NCI-H2107 (cell line): ENCODE measurements at regions not wholly inside any gene's neighbourhood (a gene's known extent, or its start where the extent isn't known, plus 50 kb on each side); places are given as distances from the start of the nearest gene placed in this dataset.
"Not testable (repeated sequence)": the region's sequence is repeated elsewhere in the genome, so short reads cannot be mapped to it uniquely, and the experiment has no call there.

Experiments
- DNase-seq: peaks from one replicate; lab custom pipeline; 2025; lab: John Stamatoyannopoulos, UW

GRCh38 chr7:142440906-142441411 lies 183.1 kb upstream of the PRSS58 start:
- no peak for DNase-seq

- DNase-seq, result no peak
Observed at GRCh38 chr7:142440219-142440905, 182.5 kb upstream of the PRSS58 start.

- no peak for DNase-seq
Observed at GRCh38 chr7:142439739-142440138, 181.9 kb upstream of the PRSS58 start.

- no peak for DNase-seq
Observed at GRCh38 chr7:142438923-142439515, 181.2 kb upstream of the PRSS58 start.

- DNase-seq, result no peak
Observed at GRCh38 chr7:142438235-142438922, 180.5 kb upstream of the PRSS58 start.

- no peak for DNase-seq
Observed at GRCh38 chr7:142437741-142438140, 179.9 kb upstream of the PRSS58 start.

- no peak for DNase-seq
Observed at GRCh38 chr7:142436601-142437000, 178.7 kb upstream of the PRSS58 start.

- not testable (repeated sequence) for DNase-seq
Observed at GRCh38 chr7:142435606-142436005, 177.7 kb upstream of the PRSS58 start.

- no peak for DNase-seq
Observed at GRCh38 chr7:142434666-142435167, 176.9 kb upstream of the PRSS58 start.

- not testable (repeated sequence) for DNase-seq
Observed at GRCh38 chr7:142434133-142434532, 176.3 kb upstream of the PRSS58 start.

- DNase-seq, result no peak
Observed at GRCh38 chr7:142432377-142432776, 174.5 kb upstream of the PRSS58 start.

- DNase-seq, result no peak
Observed at GRCh38 chr7:142431491-142431890, 173.6 kb upstream of the PRSS58 start.

GRCh38 chr7:142428094-142428493 lies 170.2 kb upstream of the PRSS58 start:
- DNase-seq, result no peak

GRCh38 chr7:142425281-142425680 lies 167.4 kb upstream of the PRSS58 start:
- DNase-seq, result no peak

- no peak for DNase-seq
Observed at GRCh38 chr7:142422621-142423020, 164.8 kb upstream of the PRSS58 start.

- no peak for DNase-seq
Observed at GRCh38 chr7:142420554-142421362, 162.9 kb upstream of the PRSS58 start.

GRCh38 chr7:142418326-142418725 lies 160.5 kb upstream of the PRSS58 start:
- DNase-seq, result no peak

- no peak for DNase-seq
Observed at GRCh38 chr7:142414915-142415314, 157.1 kb upstream of the PRSS58 start.

- DNase-seq, result no peak
Observed at GRCh38 chr7:142414135-142414534, 156.3 kb upstream of the PRSS58 start.

GRCh38 chr7:142413280-142414000 lies 155.6 kb upstream of the PRSS58 start:
- DNase-seq, result no peak

GRCh38 chr7:142412551-142413193 lies 154.8 kb upstream of the PRSS58 start:
- DNase-seq, result no peak
